ENCODE measurements at regions not wholly inside any gene's neighbourhood (a gene's known extent, or its start where the extent isn't known, plus 50 kb on each side); places are given as distances from the start of the nearest gene placed in this dataset.

DNA sequence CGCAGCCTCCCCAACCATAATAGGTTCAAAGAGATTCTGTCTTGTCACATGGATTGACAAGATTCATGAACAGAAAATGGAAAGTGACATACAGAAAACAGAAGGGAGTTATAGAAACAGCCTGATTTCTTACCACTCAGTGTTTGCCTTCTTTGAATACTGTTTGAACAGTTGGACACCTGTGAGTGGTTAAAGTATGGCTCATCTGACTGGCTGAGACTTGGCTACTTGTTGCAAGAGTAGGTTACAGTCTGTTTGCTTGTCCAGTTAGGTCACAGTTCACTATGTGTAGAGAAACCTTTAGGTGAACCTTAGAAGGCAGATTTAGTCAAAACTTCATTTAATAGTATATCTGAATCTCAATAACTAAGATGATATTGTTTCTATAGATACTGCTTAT, 1003.9 kb upstream of the EPHA6 start:
- TF ChIP-seq, protein P1, sequence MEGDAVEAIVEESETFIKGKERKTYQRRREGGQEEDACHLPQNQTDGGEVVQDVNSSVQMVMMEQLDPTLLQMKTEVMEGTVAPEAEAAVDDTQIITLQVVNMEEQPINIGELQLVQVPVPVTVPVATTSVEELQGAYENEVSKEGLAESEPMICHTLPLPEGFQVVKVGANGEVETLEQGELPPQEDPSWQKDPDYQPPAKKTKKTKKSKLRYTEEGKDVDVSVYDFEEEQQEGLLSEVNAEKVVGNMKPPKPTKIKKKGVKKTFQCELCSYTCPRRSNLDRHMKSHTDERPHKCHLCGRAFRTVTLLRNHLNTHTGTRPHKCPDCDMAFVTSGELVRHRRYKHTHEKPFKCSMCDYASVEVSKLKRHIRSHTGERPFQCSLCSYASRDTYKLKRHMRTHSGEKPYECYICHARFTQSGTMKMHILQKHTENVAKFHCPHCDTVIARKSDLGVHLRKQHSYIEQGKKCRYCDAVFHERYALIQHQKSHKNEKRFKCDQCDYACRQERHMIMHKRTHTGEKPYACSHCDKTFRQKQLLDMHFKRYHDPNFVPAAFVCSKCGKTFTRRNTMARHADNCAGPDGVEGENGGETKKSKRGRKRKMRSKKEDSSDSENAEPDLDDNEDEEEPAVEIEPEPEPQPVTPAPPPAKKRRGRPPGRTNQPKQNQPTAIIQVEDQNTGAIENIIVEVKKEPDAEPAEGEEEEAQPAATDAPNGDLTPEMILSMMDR (IDR thresholded peaks at IDR 0.05; ENCODE audit: poor library complexity, severe bottlenecking), result no peak
- no peak for TF ChIP-seq EZH2 (IDR thresholded peaks at IDR 0.05; ENCODE audit: borderline replicate concordance, insufficient read depth, low read length, poor library complexity, severe bottlenecking)
- no peak for TF ChIP-seq RAD21 (conservative IDR thresholded peaks at IDR 0.05)
- TF ChIP-seq EP300 (conservative IDR thresholded peaks at IDR 0.05; ENCODE audit: poor library complexity, severe bottlenecking), result no peak
- TF ChIP-seq, protein P2, sequence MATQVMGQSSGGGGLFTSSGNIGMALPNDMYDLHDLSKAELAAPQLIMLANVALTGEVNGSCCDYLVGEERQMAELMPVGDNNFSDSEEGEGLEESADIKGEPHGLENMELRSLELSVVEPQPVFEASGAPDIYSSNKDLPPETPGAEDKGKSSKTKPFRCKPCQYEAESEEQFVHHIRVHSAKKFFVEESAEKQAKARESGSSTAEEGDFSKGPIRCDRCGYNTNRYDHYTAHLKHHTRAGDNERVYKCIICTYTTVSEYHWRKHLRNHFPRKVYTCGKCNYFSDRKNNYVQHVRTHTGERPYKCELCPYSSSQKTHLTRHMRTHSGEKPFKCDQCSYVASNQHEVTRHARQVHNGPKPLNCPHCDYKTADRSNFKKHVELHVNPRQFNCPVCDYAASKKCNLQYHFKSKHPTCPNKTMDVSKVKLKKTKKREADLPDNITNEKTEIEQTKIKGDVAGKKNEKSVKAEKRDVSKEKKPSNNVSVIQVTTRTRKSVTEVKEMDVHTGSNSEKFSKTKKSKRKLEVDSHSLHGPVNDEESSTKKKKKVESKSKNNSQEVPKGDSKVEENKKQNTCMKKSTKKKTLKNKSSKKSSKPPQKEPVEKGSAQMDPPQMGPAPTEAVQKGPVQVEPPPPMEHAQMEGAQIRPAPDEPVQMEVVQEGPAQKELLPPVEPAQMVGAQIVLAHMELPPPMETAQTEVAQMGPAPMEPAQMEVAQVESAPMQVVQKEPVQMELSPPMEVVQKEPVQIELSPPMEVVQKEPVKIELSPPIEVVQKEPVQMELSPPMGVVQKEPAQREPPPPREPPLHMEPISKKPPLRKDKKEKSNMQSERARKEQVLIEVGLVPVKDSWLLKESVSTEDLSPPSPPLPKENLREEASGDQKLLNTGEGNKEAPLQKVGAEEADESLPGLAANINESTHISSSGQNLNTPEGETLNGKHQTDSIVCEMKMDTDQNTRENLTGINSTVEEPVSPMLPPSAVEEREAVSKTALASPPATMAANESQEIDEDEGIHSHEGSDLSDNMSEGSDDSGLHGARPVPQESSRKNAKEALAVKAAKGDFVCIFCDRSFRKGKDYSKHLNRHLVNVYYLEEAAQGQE (IDR thresholded peaks at IDR 0.05; ENCODE audit: borderline replicate concordance), result no peak
- TF ChIP-seq POLR2AphosphoS5 (IDR thresholded peaks at IDR 0.05), result no peak
- no peak for TF ChIP-seq TAF1 (IDR thresholded peaks at IDR 0.05; ENCODE audit: low read depth)
- TF ChIP-seq MXI1 (conservative IDR thresholded peaks at IDR 0.05; ENCODE audit: poor library complexity, severe bottlenecking), result no peak
